ENCODE measurements at regions not wholly inside any gene's neighbourhood (a gene's known extent, or its start where the extent isn't known, plus 50 kb on each side); places are given as distances from the start of the nearest gene placed in this dataset.
A peak's percentile ranks its signal among the peaks of the same experiment; 100 is the strongest.
"Not testable (repeated sequence)": the region's sequence is repeated elsewhere in the genome, so short reads cannot be mapped to it uniquely, and the experiment has no call there.

DNA sequence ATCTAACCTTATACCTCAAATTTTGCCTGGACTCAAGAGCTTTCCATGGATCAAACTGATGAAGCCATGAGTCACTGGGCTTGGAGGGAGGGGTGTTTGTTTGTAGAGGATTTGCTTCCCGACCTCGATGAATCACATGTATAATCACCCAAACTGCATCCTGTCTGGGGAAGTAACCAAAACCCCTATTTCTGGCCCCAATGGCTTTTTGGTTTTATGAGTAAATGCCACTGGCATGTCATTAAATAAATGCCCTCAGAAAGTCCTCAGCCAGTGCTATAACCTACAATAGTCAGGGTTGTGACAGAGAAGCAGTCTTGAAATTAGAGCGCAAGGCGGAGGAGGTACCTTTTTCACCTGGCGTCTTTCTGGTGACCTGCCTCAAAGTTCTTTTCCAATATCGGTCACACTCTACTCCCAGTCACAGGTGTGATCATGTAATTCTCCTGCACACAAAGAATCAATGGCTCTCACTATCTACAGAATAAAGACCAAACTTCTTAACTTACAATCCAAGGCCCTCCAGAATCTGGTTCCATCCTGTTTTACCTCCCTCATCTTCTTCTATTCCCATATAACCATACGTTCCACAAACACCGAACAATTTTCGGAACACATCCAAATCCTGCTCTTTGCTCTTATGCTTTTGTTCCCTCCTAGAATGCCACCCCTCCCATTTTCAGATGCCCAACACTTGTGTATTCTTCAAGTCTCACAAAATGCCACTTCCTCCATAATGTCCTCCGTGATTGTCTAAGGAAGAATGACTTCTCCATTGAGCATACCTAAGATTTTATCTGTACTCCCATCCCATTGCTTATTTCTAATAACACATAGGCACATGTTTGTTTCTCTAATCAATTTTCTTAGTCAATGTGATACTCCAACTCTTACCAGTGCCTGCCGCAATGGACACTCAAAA, 81.3 kb upstream of the BLID start:
- DNase-seq = no peak
- ChIA-PET CTCF (no interaction called here), POLR2A (no interaction called here)
- H3K4me1 Mint-ChIP-seq (ENCODE audit: low read depth) = peaks cover 3% of the 10 kb centered on the region
- H3K36me3 Mint-ChIP-seq (ENCODE audit: low read depth) = no peaks in the 10 kb centered on the region
- no peak overlapping the region for H3K27ac Mint-ChIP-seq
- no peaks in the 10 kb centered on the region for H3K9me3 Mint-ChIP-seq
- no peak for ATAC-seq
- intact Hi-C loops (cut with micrococcal nuclease) = no loop called here
- no peak overlapping the region for H3K4me3 Mint-ChIP-seq
- TF ChIP-seq, protein P1, sequence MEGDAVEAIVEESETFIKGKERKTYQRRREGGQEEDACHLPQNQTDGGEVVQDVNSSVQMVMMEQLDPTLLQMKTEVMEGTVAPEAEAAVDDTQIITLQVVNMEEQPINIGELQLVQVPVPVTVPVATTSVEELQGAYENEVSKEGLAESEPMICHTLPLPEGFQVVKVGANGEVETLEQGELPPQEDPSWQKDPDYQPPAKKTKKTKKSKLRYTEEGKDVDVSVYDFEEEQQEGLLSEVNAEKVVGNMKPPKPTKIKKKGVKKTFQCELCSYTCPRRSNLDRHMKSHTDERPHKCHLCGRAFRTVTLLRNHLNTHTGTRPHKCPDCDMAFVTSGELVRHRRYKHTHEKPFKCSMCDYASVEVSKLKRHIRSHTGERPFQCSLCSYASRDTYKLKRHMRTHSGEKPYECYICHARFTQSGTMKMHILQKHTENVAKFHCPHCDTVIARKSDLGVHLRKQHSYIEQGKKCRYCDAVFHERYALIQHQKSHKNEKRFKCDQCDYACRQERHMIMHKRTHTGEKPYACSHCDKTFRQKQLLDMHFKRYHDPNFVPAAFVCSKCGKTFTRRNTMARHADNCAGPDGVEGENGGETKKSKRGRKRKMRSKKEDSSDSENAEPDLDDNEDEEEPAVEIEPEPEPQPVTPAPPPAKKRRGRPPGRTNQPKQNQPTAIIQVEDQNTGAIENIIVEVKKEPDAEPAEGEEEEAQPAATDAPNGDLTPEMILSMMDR (IDR thresholded peaks at IDR 0.05) = no peak
- H3K27me3 Mint-ChIP-seq = peaks cover 9% of the 10 kb centered on the region

DNA sequence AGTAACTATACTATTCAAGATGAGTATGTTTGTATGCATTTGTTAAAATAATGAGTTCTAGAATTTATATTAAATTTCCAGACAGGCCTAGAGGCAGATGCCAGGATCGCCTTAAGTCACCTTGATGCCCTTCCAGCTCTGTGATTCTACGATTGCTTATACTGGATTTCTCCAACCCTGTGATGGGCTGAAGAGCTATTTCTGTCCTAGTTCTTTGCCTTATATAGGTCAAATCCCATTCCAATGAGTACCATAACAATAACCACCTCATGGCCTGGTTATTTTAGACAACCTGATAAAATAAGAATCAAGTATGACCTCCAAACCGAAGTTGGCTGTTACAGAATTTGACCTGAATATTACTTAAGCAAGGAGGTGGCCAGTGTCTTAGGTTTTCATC, 79.8 kb upstream of the BLID start:
- H3K36me3 Mint-ChIP-seq (ENCODE audit: low read depth) = no peaks in the 10 kb centered on the region
- ChIA-PET CTCF (no interaction called here), POLR2A (no interaction called here)
- peaks cover 7% of the 10 kb centered on the region for H3K27me3 Mint-ChIP-seq
- DNase-seq = no peak
- intact Hi-C loops (cut with micrococcal nuclease) = no loop called here
- no peak overlapping the region for H3K4me3 Mint-ChIP-seq
- no peak overlapping the region for H3K27ac Mint-ChIP-seq
- no peaks in the 10 kb centered on the region for H3K9me3 Mint-ChIP-seq
- no peak for ATAC-seq
- TF ChIP-seq, protein P1 (IDR thresholded peaks at IDR 0.05) = no peak
- H3K4me1 Mint-ChIP-seq (ENCODE audit: low read depth) = peaks cover 3% of the 10 kb centered on the region

DNA sequence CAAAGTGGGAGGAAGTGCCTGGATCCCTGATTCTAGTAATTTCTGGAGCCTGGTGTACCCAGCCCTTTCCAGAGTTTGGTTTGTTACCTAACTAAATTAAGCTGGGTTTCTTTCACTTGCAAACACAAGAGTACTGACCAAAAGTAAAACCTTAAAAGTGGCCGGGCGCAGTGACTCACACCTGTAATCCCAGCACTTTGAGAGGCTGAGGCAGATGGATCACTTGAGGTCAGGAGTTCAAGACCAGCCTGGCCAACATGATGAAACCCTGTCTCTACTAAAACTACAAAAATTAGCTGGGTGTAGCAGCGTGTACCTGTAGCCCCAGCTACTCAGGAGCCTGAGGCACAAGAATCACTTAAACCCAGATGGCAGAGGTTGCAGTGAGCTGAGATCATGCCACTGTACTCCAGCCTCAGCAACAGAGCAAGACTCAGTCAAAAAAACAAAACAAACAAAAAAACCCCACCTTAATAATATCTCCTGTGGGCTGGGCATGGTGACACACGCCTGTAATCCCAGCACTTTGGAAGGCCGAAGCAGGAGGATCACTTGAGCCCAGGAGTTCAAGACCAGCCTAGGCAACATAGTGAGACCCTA, 78.0 kb upstream of the BLID start:
- DNase-seq; H3K27ac Mint-ChIP-seq; H3K4me1 Mint-ChIP-seq (ENCODE audit: low read depth); POLR2A ChIA-PET; H3K4me3 Mint-ChIP-seq; ATAC-seq; intact Hi-C loops (cut with micrococcal nuclease); H3K9me3 Mint-ChIP-seq; H3K36me3 Mint-ChIP-seq (ENCODE audit: low read depth): not testable (repeated sequence)
- CTCF ChIA-PET = interaction anchor here (1.0 to 2.0 kb wide), 3 partner anchors 9 to 539 kb away, joined by 4 to 7 read pairs (median 4); no protein-coding TSS in a partner anchor
- H3K27me3 Mint-ChIP-seq = peaks cover 11% of the 10 kb centered on the region

DNA sequence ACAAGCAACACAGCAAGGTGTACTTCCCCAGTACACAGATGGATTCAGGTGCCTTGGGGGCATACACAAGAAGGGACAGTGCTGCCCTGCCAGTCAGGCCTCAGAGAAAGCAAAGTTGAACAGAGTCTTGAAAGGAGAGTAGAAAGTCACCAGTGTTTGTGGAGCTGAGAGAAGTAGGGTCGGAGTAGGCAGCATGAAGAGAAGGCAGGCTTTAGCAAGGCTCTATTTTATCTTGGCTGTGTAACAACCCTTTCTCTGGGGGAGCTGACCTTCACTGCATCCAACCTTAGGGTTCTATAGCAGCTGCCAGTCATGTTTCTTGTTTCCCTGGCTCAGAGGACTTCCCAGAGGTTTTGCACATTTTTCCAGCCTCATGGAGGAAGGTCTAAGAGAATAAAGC, 77.4 kb upstream of the BLID start:
- TF ChIP-seq, protein P1 (IDR thresholded peaks at IDR 0.05) = no peak
- CTCF ChIA-PET = interaction anchor here (2.0 kb wide), 1 partner anchor 9 kb away, joined by 7 read pairs; no protein-coding TSS in a partner anchor
- Mint-ChIP-seq H3K36me3 (ENCODE audit: low read depth) (no peaks in the 10 kb centered on the region), H3K4me3 (no peak overlapping the region), H3K4me1 (ENCODE audit: low read depth) (peaks cover 3% of the 10 kb centered on the region), H3K9me3 (no peaks in the 10 kb centered on the region), H3K27me3 (peaks cover 11% of the 10 kb centered on the region), H3K27ac (no peak overlapping the region)
- DNase-seq (no peak), ATAC-seq (no peak)
- intact Hi-C loops (cut with micrococcal nuclease) = no loop called here
- POLR2A ChIA-PET = no interaction called here

DNA sequence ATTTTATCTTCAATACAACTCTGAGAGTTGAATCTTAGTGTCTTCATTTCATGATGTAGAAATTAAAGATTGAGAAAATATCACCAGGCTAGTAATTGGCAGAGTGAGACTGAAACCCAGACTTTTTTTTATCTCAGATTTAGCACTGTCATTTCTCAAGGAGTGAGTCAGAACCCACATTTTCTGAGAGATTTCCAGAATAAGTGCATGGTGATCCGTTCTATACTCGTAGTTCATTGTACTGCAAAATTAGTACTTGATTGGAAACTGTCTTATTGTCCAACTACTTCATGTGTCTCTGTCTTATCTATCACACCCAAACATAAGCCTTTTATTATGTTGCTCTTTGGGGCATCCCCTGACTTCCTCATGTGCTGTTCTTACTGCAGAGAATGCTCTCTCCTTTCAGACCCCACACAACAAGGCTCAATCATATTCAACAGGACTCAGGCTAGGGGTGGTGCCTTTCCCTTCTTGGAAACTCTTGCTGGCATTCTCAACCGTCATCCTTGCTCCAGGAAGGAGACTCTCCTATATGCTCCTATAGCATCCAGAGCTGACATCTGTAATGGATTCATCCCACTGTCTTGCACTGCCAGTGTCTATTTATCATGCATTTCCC, 76.7 kb upstream of the BLID start:
- Mint-ChIP-seq H3K27ac (no peak overlapping the region), H3K27me3 (peaks cover 12% of the 10 kb centered on the region), H3K4me1 (ENCODE audit: low read depth) (peaks cover 3% of the 10 kb centered on the region), H3K36me3 (ENCODE audit: low read depth) (no peaks in the 10 kb centered on the region), H3K9me3 (no peaks in the 10 kb centered on the region), H3K4me3 (no peak overlapping the region)
- ATAC-seq (peak; percentile 39), DNase-seq (no peak)
- ChIA-PET POLR2A (no interaction called here), CTCF (no interaction called here)
- TF ChIP-seq, protein P1 (IDR thresholded peaks at IDR 0.05) = no peak
- intact Hi-C loops (cut with micrococcal nuclease) = no loop called here

All from activated CD8-positive, alpha-beta T cell treated with anti-CD3 and anti-CD28 coated beads for 36 hours (primary cell).